ENCODE measurements at regions not wholly inside any gene's neighbourhood (a gene's known extent, or its start where the extent isn't known, plus 50 kb on each side); places are given as distances from the start of the nearest gene placed in this dataset.

DNA sequence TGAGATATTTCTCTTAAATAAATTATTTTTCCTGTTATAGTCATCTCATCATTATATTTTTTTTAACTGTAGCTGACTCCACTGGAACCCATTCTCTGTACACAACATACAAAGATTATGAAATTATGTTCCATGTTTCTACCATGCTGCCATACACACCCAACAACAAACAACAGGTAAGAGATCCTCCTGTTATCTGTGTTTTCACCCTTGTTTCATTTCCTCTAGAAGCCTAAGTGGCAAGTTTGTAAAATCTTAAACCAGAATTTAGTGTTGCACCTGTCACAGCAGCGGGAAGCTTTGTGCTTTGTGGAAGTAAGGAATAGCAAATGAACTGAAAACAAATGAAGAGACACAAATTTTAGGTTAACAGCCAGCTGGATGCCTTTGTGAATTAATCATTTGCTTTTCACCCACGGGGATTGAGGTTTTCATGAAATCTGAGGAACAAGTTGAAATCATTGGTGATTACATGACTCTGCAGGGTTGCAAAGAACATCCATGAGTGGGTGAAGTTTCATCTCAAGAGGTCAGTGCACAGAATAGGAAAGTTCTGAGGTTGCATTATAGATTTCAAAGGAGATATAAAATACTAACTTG is 273.9 kb upstream of the RGS6 start:
- TF ChIP-seq, protein P1, sequence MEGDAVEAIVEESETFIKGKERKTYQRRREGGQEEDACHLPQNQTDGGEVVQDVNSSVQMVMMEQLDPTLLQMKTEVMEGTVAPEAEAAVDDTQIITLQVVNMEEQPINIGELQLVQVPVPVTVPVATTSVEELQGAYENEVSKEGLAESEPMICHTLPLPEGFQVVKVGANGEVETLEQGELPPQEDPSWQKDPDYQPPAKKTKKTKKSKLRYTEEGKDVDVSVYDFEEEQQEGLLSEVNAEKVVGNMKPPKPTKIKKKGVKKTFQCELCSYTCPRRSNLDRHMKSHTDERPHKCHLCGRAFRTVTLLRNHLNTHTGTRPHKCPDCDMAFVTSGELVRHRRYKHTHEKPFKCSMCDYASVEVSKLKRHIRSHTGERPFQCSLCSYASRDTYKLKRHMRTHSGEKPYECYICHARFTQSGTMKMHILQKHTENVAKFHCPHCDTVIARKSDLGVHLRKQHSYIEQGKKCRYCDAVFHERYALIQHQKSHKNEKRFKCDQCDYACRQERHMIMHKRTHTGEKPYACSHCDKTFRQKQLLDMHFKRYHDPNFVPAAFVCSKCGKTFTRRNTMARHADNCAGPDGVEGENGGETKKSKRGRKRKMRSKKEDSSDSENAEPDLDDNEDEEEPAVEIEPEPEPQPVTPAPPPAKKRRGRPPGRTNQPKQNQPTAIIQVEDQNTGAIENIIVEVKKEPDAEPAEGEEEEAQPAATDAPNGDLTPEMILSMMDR (IDR thresholded peaks at IDR 0.05), result no peak
- no peak overlapping the region for H3K4me3 ChIP-seq (ENCODE audit: low read length)
- ATAC-seq, result no peak
- Mint-ChIP-seq H3K27me3 (ENCODE audit: low read depth in 2 of 2) (no peaks in the 10 kb centered on the region), H3K27ac (no peak overlapping the region), H3K9me3 (no peaks in the 10 kb centered on the region), H3K4me3 (no peak overlapping the region), H3K4me1 (peaks cover 0 to 4% of the 10 kb centered on the region in 2 donors), H3K36me3 (peaks cover 5% of the 10 kb centered on the region)
- H3K36me3 ChIP-seq (ENCODE audit: control insufficient read depth, insufficient read depth, low read length), result peaks cover 5% of the 10 kb centered on the region
- intact Hi-C loops (cut with micrococcal nuclease), result no loop called here
- no peaks in the 10 kb centered on the region for H3K9me3 ChIP-seq (ENCODE audit: control insufficient read depth, insufficient read depth, low read length)
- H3K4me1 ChIP-seq (ENCODE audit: control insufficient read depth, insufficient read depth, low read length), result no peaks in the 10 kb centered on the region
- no peak for DNase-seq
- H3K27me3 ChIP-seq (ENCODE audit: control insufficient read depth, insufficient read depth, low read length), result no peaks in the 10 kb centered on the region
- WGBS (ENCODE audit: insufficient coverage), result 88% methylated on average over 2 of the region's 2 CpGs
- H3K27ac ChIP-seq (ENCODE audit: low read length), result no peak overlapping the region

DNA sequence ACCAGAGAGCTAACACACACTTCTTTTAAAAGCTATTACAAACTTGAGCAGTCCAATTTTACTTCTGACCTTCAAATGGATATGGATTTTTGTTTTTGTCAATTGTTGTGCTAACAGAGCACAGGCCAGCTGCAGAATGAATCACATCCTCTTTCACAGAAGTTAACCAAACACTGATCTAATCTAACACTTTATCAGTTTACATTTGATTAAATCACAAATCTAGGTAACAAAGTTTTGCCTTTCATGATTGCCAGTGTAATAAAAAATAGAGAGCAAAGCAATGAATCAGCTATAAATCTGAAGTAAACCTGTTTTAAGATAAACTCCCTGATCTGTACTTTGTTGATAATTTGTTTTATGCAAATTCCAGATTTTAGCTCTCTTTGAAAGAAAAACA is 273.1 kb upstream of the RGS6 start:
- Histone ChIP-seq H3K27ac (ENCODE audit: low read length) (no peak overlapping the region), H3K9me3 (ENCODE audit: control insufficient read depth, insufficient read depth, low read length) (no peaks in the 10 kb centered on the region), H3K36me3 (ENCODE audit: control insufficient read depth, insufficient read depth, low read length) (peaks cover 8% of the 10 kb centered on the region), H3K4me1 (ENCODE audit: control insufficient read depth, insufficient read depth, low read length) (no peaks in the 10 kb centered on the region), H3K4me3 (ENCODE audit: low read length) (no peak overlapping the region), H3K27me3 (ENCODE audit: control insufficient read depth, insufficient read depth, low read length) (no peaks in the 10 kb centered on the region)
- no peaks in the 10 kb centered on the region for H3K9me3 Mint-ChIP-seq
- ATAC-seq (no peak), DNase-seq (no peak)
- peaks cover 0 to 4% of the 10 kb centered on the region in 2 donors for H3K4me1 Mint-ChIP-seq
- intact Hi-C loops (cut with micrococcal nuclease), result no loop called here
- peaks cover 6% of the 10 kb centered on the region for H3K36me3 Mint-ChIP-seq
- TF ChIP-seq, protein P1 (IDR thresholded peaks at IDR 0.05), result no peak
- no peak overlapping the region for H3K4me3 Mint-ChIP-seq
- H3K27me3 Mint-ChIP-seq (ENCODE audit: low read depth in 2 of 2), result no peaks in the 10 kb centered on the region
- H3K27ac Mint-ChIP-seq, result no peak overlapping the region

DNA sequence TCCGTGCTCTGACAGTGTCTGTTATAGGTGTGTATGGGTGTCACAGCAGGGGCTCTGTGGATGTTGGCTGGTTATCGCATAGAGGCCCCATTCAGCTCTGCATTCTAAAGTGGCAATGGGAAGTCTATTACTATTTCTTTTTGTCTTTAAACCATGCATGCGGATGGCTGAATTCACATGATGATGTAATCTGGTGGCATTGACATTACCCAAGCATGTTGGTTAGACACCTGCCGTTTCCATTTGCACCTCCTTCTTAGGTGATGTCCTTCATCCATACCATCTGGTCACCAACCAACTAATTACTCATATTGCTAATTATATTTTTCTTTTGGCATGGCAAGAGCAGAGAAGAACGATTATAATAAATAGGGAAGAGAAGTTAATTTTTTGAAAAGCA is 270.8 kb upstream of the RGS6 start:
- intact Hi-C loops (cut with micrococcal nuclease), result no loop called here
- Histone ChIP-seq H3K4me1 (ENCODE audit: control insufficient read depth, insufficient read depth, low read length) (no peaks in the 10 kb centered on the region), H3K27me3 (ENCODE audit: control insufficient read depth, insufficient read depth, low read length) (no peaks in the 10 kb centered on the region), H3K9me3 (ENCODE audit: control insufficient read depth, insufficient read depth, low read length) (no peaks in the 10 kb centered on the region), H3K27ac (ENCODE audit: low read length) (no peak overlapping the region), H3K4me3 (ENCODE audit: low read length) (no peak overlapping the region), H3K36me3 (ENCODE audit: control insufficient read depth, insufficient read depth, low read length) (peaks cover 8% of the 10 kb centered on the region)
- no peak overlapping the region for H3K4me3 Mint-ChIP-seq
- no peak overlapping the region for H3K27ac Mint-ChIP-seq
- H3K27me3 Mint-ChIP-seq (ENCODE audit: low read depth in 2 of 2), result no peaks in the 10 kb centered on the region
- WGBS (ENCODE audit: insufficient coverage), result 95% methylated on average over 5 of the region's 5 CpGs
- no peaks in the 10 kb centered on the region for H3K9me3 Mint-ChIP-seq
- peaks cover 6% of the 10 kb centered on the region for H3K36me3 Mint-ChIP-seq
- TF ChIP-seq, protein P1 (IDR thresholded peaks at IDR 0.05), result no peak
- ATAC-seq, result no peak
- DNase-seq, result no peak
- H3K4me1 Mint-ChIP-seq, result peaks cover 0 to 4% of the 10 kb centered on the region in 2 donors

DNA sequence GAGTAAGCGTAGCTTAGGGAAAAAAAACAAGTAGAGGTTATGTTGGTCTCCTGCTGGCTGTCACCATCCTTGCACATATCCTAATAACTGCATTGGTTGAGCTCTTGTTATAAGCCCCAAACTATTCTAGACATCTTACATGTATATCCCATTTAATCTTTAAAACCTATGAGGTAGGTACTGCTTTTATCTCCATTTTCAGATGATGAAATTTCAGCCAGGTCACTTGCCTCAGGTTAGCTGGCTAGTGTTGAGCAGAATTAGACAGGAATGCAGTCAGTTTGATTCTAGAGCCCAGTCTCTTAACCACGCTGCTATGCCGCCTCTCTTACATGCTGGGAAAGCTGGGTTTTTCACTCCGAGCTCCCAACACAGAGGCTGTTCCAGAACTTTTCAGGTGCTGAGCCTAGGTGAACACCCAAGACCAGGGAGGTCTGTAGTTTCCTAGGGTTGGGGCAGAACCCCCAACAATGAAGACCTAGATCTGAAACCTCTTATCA is 269.9 kb upstream of the RGS6 start:
- intact Hi-C loops (cut with micrococcal nuclease), result no loop called here
- Mint-ChIP-seq H3K9me3 (no peaks in the 10 kb centered on the region), H3K4me3 (no peak overlapping the region), H3K4me1 (peaks cover 0 to 4% of the 10 kb centered on the region in 2 donors), H3K36me3 (peaks cover 6% of the 10 kb centered on the region), H3K27ac (no peak overlapping the region), H3K27me3 (ENCODE audit: low read depth in 2 of 2) (no peaks in the 10 kb centered on the region)
- Histone ChIP-seq H3K36me3 (ENCODE audit: control insufficient read depth, insufficient read depth, low read length) (peaks cover 8% of the 10 kb centered on the region), H3K4me3 (ENCODE audit: low read length) (no peak overlapping the region), H3K4me1 (ENCODE audit: control insufficient read depth, insufficient read depth, low read length) (no peaks in the 10 kb centered on the region), H3K27me3 (ENCODE audit: control insufficient read depth, insufficient read depth, low read length) (no peaks in the 10 kb centered on the region), H3K27ac (ENCODE audit: low read length) (no peak overlapping the region), H3K9me3 (ENCODE audit: control insufficient read depth, insufficient read depth, low read length) (no peaks in the 10 kb centered on the region)
- TF ChIP-seq, protein P1 (IDR thresholded peaks at IDR 0.05), result no peak
- no peak for ATAC-seq
- 94% methylated on average over 4 of the region's 4 CpGs for WGBS (ENCODE audit: insufficient coverage)
- DNase-seq, result no peak
